T-helper 1 cell treated with Interleukin-12 subunit alpha and Interleukin-12 subunit beta and Interleukin-4 antibody, amounts not matched to agents 30 μg/mL and 1 μg/mL, for 36 hours (primary cell): ENCODE measurements at regions not wholly inside any gene's neighbourhood (a gene's known extent, or its start where the extent isn't known, plus 50 kb on each side); places are given as distances from the start of the nearest gene placed in this dataset.
"Not testable (repeated sequence)": the region's sequence is repeated elsewhere in the genome, so short reads cannot be mapped to it uniquely, and the experiment has no call there.

Source experiments
- H3K27ac Mint-ChIP-seq: one replicate; pipeline ENCODE4 v1.8.0; 2021; ENCODE audit warnings: mild to moderate bottlenecking, mixed read lengths
- H3K27me3 Mint-ChIP-seq: one replicate; pipeline ENCODE4 v1.8.0; 2021; ENCODE audit warnings: low read depth, mixed read lengths
- H3K36me3 Mint-ChIP-seq: one replicate; pipeline ENCODE4 v1.8.0; 2021; ENCODE audit warnings: low read depth, mixed read lengths
- H3K4me1 Mint-ChIP-seq: one replicate; pipeline ENCODE4 v1.8.0; 2021; ENCODE audit warnings: low read depth, mixed read lengths
- H3K4me3 Mint-ChIP-seq: one replicate; pipeline ENCODE4 v1.8.0; 2021; ENCODE audit warnings: mild to moderate bottlenecking, moderate library complexity, mixed read lengths
- H3K9me3 Mint-ChIP-seq: one replicate; pipeline ENCODE4 v1.8.0; 2021; ENCODE audit warnings: mixed read lengths

DNA sequence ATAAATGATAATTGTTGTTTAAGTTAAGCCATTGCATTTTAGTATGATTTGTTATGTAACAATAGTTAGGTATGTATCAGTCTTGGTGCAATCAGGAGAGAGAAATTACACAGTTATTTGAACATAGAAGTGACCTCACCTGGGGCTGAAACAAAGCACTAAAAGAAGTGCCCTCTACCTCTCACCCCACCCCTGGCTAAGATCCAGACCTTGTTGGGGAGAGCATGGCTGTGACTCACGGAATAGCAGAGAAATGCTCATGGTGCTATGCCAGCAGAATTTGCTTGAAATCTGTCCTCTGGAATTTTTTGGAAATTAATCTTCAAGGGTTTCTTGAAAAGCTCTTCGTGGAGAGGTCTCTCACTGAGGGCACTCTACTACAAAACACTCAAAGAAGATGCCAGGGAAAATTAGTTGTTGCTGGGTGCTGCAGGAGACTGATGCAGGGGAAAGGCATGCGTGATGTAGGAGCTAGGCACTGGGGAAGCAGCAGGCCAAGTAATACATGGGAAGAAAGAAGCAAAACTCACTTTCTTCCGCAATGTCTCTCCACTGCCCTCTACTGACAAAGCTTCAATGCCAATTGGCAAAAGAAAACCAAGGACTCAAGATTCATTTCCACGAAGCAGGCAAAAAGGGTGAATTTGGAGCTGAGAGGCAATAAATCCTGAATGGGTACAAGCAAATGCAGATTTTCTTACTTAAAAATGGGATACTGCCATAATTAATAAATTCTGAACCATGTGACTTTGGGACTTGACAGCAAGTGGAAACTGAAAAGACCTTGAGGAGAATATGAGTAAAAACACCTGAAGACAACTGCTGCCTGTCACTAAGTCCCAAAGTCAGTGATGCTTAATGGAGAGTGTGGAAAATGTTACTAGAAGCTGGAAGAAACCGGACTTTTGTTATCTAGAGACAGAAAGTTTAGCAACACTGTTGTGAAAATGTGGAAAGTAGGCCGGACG is 136.3 kb upstream of the ZNF184 start:
- Mint-ChIP-seq H3K27me3 (peaks cover 45% of the 10 kb centered on the region), H3K36me3 (peaks cover 3% of the 10 kb centered on the region), H3K9me3 (peaks cover 2% of the 10 kb centered on the region), H3K4me1 (peaks cover 16% of the 10 kb centered on the region), H3K4me3 (no peak overlapping the region), H3K27ac (no peak overlapping the region)

DNA sequence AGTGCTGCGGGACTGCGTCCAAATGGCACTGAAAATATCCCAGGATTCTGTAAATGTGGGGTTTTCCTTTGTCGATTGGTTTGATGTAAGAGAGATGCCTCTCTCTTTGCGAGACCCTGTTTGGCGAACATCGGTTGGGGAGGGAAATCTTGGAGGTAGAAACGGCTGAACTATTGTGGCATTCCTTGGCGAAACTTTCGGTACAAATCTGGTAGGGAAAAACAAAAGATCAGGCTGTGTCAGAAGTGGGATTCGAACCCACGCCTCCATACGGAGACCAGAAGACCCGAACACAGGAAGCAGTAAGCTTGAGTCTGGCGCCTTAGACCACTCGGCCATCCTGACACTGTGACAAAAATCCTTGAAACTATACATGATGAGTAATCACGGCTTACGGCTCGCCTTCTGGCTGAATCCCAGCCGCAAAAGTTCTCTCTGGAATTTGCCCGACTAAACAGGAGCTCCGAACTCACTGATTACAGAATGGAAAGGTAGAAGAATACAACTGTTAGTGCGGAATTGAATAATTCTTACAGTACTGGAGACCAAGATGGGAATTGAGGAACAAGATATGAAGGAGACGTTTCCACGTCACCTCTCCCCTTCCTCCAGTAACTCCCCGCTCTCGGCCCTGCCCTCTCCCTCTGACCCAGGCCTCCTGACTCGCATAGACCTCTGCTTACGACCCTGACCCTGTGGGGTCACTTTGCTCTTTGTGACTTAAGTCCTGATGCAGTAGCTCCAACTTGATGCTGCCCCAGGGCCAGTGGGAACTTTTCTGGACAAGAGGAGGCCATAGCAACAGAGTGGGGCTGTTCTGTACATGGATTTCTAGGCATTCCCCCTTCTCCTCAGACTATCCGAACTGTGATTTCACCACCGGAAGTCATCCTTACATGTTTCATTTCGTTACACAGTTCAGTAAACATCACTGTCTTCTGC is 132.8 kb upstream of the ZNF184 start:
- H3K27ac Mint-ChIP-seq, result no peak overlapping the region
- H3K9me3 Mint-ChIP-seq, result peaks cover 21% of the 10 kb centered on the region
- H3K27me3 Mint-ChIP-seq, result peaks cover 44% of the 10 kb centered on the region
- H3K4me1 Mint-ChIP-seq, result peaks cover 21% of the 10 kb centered on the region
- H3K4me3 Mint-ChIP-seq, result peak overlapping the region; percentile 46
- H3K36me3 Mint-ChIP-seq, result peaks cover 3% of the 10 kb centered on the region

DNA sequence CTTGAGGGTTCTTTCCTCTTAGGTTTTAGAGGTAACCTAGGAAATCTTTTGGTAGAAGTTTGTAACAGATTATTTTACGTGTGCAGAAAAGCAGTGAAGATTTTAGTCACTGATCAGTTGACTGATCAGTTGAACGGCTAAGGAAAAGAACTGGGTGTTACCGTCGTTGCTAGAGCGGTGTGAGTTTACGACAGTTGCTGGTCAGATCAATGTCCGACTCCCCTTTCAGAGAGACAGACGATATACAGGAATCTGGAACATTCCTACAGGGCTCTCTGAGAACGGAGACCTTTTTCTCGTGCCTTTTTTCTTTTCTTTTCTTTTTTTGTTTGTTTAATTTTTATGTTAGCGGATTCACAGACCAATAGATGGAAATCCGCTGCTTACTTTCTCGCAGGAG is 132.1 kb upstream of the ZNF184 start:
- Mint-ChIP-seq H3K4me1 (peaks cover 21% of the 10 kb centered on the region), H3K27ac (peak overlapping the region; percentile 9), H3K9me3 (peaks cover 21% of the 10 kb centered on the region), H3K4me3 (peak overlapping the region; percentile 46), H3K36me3 (peaks cover 3% of the 10 kb centered on the region), H3K27me3 (peaks cover 44% of the 10 kb centered on the region)

DNA sequence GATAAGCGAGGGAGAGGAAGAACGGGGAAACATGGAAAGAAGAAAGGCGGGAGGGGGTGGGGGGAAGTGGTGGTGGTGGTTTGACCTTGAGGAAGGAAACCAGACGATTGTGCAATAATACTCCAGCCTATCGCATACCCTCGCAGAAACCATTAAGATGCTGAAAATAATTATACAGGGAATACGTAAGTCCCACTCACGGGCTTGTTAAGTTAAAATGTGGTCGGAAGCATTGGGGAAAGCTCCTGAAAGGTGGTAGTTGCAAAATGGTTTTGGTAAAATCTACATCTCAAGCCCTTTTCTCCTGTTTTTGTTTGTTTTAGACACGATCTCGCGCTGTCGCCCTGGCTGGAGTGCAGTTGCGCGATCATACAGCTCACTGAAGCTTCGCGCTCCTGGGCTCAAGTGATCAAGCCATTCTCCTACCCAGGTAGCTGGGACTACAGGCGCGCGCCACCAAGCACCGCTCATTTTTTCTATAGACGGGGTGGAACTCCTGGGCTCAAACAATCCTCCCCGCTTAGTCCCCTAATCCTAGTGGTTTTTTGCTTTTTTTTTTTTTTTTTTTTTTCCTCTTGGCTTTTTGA is 128.9 kb upstream of the ZNF184 start:
- Mint-ChIP-seq H3K27ac (peak overlapping the region; percentile 67), H3K27me3 (peaks cover 41% of the 10 kb centered on the region), H3K9me3 (peaks cover 21% of the 10 kb centered on the region), H3K36me3 (peaks cover 3% of the 10 kb centered on the region), H3K4me1 (peaks cover 16% of the 10 kb centered on the region), H3K4me3 (peak overlapping the region; percentile 65)

DNA sequence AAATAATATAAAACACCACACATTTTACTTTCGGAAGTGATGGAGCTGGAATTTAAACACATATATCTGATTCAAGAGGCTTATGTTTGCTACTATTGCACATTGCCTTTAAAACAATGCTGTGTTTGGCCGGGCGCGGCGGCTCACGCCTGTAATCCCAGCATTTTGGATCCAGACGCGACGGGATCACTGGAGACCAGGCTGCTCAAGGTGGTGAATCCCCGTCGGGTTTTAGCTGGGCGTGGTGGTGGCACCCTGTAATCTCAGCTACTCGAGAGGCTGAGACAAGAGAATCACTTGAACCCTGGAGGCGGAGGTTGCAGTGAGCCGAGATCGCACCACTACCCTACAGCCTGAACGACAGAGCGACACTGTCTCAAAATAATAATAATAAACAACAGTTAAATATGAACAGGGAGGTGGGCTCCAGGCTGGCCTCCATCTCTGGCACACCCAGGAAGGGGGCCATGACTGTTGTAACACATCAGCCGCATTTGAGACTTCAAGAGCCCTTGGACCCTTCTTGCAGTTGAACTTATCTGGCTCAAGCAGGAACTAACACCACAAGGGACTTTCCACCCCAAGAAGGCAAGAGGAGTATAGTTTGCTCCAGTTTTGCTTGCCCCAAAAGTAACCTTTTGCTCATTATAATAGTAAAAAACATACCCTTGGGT is 127.1 kb upstream of the ZNF184 start:
- H3K27me3 Mint-ChIP-seq, result peaks cover 32% of the 10 kb centered on the region
- H3K9me3 Mint-ChIP-seq, result peaks cover 21% of the 10 kb centered on the region
- peaks cover 3% of the 10 kb centered on the region for H3K36me3 Mint-ChIP-seq
- H3K27ac Mint-ChIP-seq, result no peak overlapping the region
- no peak overlapping the region for H3K4me3 Mint-ChIP-seq
- peaks cover 6% of the 10 kb centered on the region for H3K4me1 Mint-ChIP-seq

DNA sequence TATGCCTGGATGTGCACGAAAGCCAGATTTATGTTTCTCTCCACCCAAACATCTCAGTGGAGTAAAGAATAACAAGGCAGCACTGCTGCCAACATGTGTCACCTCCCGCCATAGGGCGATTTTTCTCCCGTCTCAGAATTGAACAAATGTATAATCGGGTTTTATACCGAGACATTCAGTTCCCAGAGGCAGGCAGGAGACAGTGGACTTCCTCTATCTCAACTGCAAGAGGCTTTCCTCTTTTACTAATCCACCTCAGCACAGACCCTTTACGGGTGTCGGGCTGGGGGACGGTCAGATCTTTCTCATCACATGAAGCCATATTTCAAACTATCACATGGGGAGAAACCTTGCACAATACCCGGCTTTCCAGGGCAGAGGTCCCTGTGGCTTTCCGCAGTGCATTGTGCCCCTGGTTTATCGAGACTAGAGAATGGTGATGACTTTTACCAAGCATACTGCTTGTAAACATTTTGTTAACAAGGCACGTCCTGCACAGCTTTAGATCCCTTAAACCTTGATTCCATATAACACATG is 124.2 kb upstream of the ZNF184 start:
- H3K27ac Mint-ChIP-seq, H3K4me3 Mint-ChIP-seq, H3K4me1 Mint-ChIP-seq, H3K36me3 Mint-ChIP-seq: not testable (repeated sequence)
- Mint-ChIP-seq H3K27me3 (peaks cover 20% of the 10 kb centered on the region), H3K9me3 (peaks cover 12% of the 10 kb centered on the region)

DNA sequence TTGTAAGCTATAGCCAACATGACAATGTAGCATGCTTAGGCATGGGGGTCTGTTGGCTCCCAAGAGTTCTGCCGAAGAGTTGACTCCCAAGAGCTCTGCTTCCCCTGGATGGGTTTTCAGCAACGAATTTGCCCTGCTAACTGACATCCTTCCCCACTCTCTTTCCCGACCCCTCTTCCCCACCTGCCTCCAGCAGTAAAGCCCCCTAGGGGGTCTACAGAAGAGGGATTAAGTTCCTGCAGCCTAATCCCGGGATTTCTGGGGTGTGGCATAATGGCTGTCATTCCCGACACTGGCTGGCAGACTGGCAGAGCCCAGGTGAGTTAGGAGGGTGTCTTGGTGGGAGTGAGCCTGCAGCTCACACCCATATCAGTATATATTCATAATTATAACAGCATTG is 121.0 kb upstream of the ZNF184 start:
- H3K4me1 Mint-ChIP-seq, result no peaks in the 10 kb centered on the region
- H3K27ac Mint-ChIP-seq, result no peak overlapping the region
- no peaks in the 10 kb centered on the region for H3K36me3 Mint-ChIP-seq
- no peak overlapping the region for H3K4me3 Mint-ChIP-seq
- H3K27me3 Mint-ChIP-seq, result peaks cover 17% of the 10 kb centered on the region
- no peaks in the 10 kb centered on the region for H3K9me3 Mint-ChIP-seq

DNA sequence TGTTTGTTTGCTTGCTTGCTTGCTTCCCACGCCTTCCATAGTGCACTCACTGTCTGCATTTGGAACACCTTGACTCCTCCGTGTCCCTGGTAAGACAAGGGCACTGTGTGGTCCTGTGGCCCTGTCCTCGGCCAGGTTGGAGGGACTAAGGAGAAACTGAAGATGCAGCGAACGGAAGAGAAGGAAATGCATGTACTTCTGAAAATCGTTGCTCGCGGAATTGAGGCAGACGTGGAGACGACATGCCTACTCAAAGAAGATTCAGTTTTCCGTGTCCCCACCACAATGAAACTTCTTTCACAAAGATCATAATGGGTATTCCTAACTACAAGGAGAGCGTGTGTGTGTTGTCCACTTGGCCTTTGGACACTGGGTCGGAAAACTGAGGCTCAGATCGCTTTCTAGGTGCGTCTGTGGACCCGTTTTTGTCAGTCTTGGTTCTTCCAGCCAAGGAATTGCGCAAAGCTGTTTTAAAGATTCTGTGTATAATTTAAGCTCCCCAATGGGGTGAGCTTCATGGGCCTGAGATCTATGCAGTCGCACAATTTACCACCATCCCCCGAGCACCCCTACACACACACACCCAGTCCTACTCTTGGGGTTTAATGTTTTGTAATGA is 120.4 kb upstream of the ZNF184 start:
- no peaks in the 10 kb centered on the region for H3K9me3 Mint-ChIP-seq
- H3K4me3 Mint-ChIP-seq, result no peak overlapping the region
- H3K27me3 Mint-ChIP-seq, result peaks cover 17% of the 10 kb centered on the region
- H3K4me1 Mint-ChIP-seq, result no peaks in the 10 kb centered on the region
- no peak overlapping the region for H3K27ac Mint-ChIP-seq
- H3K36me3 Mint-ChIP-seq, result no peaks in the 10 kb centered on the region

DNA sequence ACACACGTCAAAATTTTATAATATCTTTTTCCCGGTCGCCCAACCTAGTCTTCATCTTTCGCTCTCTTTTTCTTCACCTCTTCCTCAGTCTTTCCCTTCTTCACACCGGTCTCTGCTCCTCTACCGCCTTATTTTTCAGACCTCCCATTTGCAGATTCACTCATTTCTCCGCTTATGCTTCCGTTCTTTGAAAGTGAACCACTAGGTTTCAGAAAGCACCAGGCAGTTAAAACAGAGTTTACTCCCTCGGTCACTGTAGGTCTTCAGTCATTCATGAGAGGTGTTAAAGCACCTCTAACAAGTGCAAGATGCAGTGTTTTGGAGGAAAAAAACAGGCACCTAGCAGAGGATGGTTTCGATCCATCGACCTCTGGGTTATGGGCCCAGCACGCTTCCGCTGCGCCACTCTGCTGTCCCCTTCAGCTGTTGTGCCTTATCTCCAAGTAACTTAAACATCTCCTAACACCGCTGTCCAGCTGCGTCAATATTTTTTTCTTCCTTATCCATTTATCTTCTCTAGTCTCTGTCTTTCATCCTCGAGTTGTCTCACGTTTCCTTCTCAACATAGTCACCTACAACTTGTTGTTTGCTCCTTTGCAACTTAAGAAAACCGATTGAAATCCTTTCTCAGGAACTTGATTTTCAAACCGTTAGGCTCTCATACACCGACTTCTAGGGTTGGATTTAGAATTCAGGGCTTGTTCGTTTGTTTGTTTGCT is 119.7 kb upstream of the ZNF184 start:
- H3K27ac Mint-ChIP-seq, result no peak overlapping the region
- H3K9me3 Mint-ChIP-seq, result no peaks in the 10 kb centered on the region
- no peaks in the 10 kb centered on the region for H3K4me1 Mint-ChIP-seq
- peaks cover 17% of the 10 kb centered on the region for H3K27me3 Mint-ChIP-seq
- H3K36me3 Mint-ChIP-seq, result no peaks in the 10 kb centered on the region
- no peak overlapping the region for H3K4me3 Mint-ChIP-seq

DNA sequence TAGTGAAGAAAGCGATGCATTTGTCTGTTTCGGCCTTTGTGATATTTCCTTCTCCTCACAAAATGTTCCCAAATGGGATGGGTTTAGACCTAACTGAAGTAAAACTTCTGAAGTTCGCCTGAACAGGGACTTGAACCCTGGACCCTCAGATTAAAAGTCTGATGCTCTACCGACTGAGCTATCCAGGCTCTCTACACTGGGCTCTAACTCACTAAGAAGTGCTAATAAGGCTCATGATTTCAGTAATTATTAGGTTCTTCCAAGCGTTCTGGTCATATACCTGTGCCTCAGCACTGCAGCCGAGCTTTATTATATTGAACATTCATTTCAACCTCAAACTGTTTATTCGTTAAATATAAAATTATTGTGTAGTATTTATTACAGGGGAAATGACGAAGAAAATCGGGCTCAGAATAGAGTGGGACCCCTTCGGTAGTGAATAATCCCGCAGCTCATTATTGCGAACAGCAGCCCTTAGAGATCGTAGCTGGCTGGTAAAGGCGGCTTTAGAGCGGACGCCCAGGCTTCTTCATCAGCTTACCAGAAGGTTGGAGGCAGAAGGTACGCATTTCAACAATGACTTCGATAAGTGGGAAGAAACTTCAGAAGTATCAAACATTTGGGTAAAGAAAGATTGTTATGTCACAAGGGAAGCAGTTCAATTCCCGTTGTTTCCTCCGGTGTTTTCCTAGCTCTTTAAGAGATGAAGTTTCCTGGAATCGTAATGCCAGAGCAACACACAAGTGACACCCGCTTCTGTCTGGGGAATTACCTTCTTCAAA is 119.0 kb upstream of the ZNF184 start:
- no peaks in the 10 kb centered on the region for H3K36me3 Mint-ChIP-seq
- peaks cover 18% of the 10 kb centered on the region for H3K27me3 Mint-ChIP-seq
- H3K4me1 Mint-ChIP-seq, result no peaks in the 10 kb centered on the region
- no peak overlapping the region for H3K4me3 Mint-ChIP-seq
- H3K27ac Mint-ChIP-seq, result no peak overlapping the region
- no peaks in the 10 kb centered on the region for H3K9me3 Mint-ChIP-seq

DNA sequence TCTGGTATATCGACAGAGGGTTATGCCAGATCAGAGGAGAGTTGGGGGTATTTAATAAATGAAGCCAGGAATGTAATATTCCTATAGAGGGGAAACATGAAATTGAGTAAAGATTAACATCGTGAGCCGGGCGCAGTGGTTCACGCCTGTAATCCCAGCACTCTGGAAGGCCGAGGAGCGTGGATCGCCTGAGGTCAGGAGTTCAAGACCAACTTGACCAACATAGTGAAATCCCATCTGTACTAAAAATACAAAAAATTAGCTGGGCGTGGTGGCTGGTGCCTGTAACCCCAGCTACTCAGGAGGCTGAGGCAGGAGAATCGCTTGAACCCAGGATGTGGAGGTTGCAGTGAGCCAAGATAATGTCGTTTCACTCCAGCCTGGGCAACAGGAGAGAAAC is 112.4 kb upstream of the ZNF184 start:
- H3K9me3 Mint-ChIP-seq, H3K4me1 Mint-ChIP-seq, H3K27ac Mint-ChIP-seq, H3K4me3 Mint-ChIP-seq, H3K36me3 Mint-ChIP-seq: not testable (repeated sequence)
- H3K27me3 Mint-ChIP-seq, result peaks cover 45% of the 10 kb centered on the region

DNA sequence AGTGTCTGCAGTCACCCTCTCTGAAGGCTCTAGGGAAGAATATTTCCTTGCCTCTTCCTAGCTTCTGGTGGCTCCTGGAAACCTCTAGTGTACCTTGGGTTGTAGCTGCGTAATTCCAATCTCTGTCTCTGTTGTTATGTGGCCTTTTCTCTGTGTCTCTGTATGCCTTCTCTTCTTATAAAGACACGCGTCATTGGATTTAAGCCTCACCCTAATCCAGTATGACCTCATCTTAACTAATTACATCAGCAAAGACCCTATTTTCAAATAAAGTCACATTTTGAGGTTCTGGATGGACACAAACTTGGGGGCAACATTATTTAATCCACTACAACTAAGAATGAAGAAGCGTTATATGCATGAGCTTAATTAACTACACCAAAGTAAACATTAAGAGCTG is 111.4 kb upstream of the ZNF184 start:
- Mint-ChIP-seq H3K27me3 (peaks cover 47% of the 10 kb centered on the region), H3K9me3 (no peaks in the 10 kb centered on the region), H3K36me3 (peaks cover 2% of the 10 kb centered on the region), H3K4me3 (no peak overlapping the region), H3K27ac (no peak overlapping the region), H3K4me1 (peaks cover 2% of the 10 kb centered on the region)
